HG02870 (cell line): ENCODE measurements at regions not wholly inside any gene's neighbourhood (a gene's known extent, or its start where the extent isn't known, plus 50 kb on each side); places are given as distances from the start of the nearest gene placed in this dataset.

Experiments
- ATAC-seq: cut with Tn5 transposase; IDR thresholded peaks from one replicate; pipeline ENCODE4 v1.9.1; 2021; ENCODE audit warnings: mild to moderate bottlenecking, moderate library complexity; ENCODE audit not compliant: unreplicated experiment

DNA sequence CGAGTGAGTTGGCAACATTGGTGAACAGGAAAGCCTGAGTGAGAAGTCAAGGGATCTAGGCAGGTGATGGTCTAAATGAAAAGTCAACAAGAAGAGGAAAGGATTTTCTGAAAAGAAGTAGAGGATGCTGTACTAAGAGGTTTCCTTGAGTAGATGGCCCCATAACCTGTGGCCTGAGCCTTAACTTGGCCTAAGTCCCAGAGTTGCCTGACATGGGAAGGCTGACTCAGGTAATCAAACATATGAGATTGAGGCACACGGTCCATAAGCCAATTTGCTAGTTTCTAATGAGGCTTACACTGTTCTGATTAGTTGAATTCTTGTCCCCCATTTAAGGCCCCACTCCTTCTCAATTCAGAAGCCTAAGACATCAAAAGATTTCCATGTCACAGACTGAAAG, 262.5 kb upstream of the LMCD1 start:
- no peak for ATAC-seq

DNA sequence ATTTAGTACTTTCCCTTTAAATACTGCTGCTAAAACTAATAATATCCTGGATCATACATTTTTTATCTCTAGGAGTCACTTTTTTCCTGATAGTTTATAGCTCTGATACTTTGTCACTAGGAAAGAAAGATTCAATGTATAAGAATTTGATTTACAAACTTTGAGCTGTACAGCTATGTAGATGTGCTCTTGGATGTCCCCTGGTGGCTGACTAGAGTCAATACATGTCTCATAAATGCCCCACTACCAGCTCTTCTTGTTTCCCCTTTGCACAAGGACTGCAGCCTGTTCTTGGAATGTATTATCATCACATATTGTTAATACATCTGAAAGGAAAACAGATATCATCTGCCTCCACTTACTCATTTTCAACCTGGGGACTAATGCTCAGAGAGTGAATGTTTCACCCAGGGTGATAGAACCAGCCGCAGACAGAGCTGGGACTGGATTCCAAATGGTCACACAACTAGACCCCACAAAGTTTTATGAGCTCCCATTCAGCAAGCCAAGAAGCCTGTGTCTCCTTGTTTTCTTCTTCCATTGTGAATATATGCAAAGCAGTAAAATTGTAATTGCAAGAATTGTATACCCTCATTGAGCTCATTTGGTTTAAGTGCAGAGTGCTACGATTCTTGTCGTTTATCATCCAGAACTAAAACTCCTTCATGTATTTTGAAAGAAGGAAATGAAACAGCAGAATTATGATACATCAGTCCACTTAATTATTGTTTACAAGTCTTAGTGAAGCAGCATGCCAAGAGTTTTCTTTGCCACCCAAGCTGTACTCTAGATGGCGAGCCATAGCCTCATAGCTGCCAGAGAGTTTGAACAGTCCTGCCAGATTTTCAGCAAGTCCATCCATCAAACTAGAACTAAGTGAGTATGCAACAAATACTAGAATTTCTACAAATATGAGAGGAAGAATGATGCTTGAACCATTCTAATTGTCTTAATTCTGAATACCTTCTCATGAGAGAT, 261.6 kb upstream of the LMCD1 start:
- ATAC-seq, result peak; percentile 97

DNA sequence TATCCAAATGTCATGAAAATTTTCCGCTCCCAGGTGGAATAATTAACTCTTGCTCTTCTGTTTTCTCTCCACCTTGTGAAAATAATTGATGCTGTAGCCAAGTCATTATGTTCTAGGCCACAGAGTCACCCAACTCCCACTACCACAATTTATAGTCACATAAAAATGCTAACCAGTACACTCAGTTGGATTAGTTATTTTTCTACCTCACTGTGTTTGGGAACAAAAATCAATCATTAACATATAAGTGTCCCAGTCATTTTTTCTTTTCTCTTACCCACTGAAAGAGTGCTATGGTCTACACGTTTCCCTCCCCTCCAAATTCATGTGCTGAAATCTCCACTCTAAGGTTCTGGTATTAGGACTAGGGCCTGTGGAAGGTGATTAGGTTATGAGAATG, 255.6 kb upstream of the LMCD1 start:
- ATAC-seq, result no peak

DNA sequence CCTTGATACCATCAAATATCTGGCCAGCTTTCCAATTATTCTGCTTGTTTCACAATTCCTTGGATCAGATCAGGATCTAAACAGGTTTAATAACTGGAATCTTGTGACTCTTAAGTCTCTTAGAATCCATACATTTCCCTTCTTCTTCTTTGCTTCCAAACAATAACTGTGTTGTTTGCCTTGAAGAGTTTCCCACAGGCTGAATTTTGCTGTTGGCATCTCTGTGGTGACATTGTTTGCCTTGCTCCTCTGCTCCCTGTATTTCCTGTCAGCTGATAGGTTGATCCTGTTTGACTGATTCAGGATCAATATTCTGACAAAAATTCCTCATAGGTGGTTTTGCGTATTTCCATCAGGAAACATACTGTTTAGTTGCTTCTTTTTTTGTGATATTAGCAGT, 248.4 kb upstream of the LMCD1 start:
- no peak for ATAC-seq

DNA sequence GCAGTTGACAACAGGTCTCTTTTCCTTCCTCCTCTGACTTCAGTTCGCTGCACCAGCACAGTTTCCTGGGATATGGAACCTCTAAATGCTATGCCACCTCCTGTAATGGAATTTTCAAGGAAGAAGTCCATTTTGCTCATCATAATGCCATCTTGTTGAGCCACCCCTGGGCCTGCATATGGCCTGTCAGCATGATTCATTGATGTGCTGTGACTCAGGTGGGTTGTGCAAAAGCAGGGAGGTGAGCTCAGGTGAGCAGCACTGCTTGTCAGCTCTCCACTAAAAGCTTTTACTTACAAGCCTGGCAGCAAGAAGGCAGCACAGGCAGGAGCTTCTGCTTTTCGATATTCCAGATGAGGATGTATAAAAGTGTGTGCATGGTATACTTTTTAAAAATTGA, 247.1 kb upstream of the LMCD1 start:
- ATAC-seq, result no peak

DNA sequence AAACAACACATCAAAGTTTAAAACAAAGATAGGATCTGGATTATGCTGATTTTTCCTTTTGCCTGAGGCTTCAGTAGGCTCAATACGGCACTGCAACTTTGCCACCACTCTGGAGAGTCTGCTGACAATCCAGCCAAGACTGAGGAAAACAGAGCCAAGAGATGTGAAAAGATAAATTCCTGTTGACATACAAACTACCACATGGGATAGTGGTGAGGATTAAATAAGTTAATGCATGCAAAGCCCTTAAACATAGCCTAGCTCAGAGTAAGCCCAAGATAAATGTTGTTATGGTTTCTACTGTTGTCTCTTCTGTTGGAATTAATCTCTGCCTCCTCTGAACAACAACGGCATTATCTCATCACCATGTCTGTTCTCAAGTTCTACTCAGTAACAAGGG, 245.9 kb upstream of the LMCD1 start:
- no peak for ATAC-seq

DNA sequence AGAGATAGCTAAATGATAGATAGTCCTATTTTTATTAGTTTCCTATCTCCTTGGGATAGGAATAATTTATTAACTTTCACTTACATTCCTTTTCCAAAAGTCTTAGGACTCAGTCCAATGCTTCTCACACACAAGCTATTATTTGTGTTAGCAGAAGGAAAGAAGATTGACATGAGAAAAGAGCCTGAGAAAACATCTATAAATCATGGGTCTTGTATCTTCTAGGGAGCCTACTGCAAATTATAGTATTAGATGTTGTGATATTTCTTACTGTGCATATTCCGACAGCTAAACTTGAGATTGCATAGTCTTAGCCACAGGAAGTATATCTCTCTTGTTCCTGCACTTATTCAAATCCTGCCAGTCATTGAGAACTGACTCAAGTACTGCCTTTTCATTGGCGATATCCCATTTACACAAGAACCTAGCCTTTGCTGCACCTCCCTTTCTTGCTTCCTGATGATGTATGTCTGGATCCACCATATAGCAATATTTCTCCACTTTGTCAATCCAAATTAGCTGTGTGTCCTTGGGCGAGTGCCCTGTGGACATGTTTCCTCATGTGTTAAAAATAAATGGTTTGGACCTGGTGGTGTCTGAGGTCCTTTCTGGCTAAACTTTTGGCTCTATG, 245.1 kb upstream of the LMCD1 start:
- ATAC-seq, result no peak

DNA sequence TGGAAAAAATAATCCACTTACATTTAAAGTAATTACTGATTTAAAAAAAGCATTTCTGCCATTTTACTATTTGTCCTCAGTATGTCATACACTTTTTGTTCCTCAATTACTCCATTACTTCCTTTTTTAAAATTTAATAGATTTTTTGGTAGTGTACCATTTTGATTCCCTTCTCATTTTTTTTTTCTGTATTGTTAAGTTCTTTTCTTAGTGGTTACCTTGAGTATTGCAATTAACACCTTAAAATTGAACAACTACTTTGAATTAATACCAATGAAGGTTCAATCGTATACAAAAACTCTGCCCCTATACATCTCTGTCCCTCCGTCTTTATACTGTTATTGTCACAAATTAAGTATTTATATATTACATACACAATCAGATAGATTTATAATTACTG, 240.6 kb upstream of the LMCD1 start:
- no peak for ATAC-seq

DNA sequence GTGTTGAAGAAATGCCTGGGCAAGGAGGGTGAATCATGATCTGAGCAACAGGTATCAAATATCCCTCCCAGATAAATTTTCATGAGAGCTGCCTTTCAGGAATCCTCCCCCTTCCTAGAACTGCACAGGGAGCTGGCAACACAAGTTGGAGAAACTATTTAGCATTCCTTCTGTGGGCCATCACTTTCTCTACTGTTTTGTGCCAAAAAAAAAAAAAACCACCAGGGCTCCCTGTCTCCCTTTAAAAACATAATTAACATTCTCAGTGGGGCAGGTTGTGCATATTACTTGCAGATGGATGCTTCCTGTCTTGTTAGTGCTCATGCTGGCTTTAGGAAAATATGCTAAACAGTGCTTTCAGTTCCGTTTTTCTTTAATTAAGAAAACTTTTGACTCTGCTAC, 234.9 kb upstream of the LMCD1 start:
- ATAC-seq, result peak; percentile 67

DNA sequence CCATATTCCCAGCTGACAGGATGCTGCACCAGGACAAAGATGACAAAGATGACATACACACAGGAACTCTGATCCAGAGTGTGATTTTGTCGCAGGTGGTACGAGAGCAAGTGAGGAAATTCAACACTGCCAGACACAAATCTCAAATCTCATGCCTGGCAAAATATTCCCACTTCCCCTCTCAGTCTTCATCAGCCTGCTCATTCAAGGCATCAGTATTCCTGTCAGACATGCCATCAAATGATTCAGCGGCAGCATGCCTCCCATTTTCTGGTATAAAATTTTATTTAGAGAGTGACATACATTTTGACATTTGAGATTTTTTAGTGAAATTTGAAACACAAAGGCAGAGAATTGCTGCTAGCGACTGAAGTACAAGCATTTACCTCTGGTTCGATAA, 228.1 kb upstream of the LMCD1 start:
- ATAC-seq, result no peak

DNA sequence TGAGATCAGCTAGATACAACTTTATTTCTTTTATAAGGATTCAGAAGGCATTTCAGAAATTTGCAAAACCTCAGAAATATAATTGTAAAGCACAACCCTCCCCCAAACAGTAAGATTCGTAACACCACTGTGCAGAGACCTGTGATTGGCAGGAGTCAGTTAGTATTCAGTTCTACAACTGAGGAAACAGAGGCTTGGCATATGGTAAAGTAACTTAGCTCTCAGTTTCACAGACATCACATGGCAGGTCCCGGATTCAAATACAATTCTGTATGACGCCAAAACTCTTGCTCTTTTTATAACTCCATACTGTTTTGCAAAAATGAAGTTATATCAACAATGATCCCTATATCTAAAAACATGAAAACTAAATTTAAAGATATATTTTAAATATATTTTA, 225.6 kb upstream of the LMCD1 start:
- no peak for ATAC-seq

DNA sequence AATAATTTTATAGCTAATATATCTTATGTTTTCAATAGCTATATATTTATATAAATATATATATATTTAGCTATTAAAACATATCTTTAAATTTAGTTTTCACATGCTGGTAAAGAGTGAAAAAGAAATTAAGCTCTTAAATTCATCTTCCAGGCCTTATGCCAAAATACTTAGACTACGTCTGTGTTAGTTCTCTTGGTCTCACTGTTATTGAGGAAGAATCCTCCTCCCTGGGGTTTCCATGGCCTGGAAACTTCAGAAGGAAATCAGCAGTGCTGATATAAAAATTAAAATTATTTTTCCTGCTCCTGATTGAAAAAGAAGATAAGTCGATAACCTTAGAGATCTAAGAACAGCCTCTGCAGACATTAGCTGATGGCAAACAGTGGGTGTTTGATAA, 225.1 kb upstream of the LMCD1 start:
- no peak for ATAC-seq

DNA sequence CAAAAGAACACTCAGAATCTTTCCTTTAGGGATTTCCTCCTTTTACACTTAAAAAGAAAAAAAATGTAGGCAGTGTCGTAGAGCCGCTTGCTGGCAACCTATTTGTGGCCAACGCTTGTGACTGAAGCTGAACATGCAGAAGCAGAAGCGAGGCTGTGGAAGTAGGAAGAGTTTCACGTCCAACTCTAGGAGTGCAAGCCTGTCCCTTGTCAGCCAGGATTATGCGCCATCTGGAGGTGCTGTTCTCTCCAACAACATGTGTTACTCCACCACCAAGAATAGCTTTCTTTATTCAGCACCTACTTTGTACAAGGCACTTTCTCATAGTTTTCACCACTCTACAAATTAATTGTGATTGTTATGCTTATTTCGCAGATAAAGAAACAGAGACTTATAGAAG, 223.2 kb upstream of the LMCD1 start:
- ATAC-seq, result no peak

DNA sequence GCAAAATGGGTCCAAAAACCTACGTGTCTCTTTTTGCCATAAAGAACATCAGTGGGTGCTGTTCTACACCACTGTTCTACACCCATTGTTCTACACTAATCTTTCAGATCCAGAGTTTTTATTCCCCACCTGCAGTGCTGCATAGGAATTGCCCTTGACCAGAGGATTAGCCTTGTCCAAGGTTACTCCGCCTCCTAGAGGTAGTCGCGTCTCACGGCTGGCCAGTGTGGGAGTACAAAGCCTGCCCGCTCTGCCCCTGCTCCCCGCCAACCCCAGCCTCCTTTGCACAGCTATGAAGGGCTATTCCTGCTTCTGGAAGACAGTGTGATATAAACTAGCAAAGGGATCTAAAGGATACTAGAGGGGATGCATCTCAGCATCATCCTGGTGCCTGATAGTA, 222.1 kb upstream of the LMCD1 start:
- no peak for ATAC-seq

DNA sequence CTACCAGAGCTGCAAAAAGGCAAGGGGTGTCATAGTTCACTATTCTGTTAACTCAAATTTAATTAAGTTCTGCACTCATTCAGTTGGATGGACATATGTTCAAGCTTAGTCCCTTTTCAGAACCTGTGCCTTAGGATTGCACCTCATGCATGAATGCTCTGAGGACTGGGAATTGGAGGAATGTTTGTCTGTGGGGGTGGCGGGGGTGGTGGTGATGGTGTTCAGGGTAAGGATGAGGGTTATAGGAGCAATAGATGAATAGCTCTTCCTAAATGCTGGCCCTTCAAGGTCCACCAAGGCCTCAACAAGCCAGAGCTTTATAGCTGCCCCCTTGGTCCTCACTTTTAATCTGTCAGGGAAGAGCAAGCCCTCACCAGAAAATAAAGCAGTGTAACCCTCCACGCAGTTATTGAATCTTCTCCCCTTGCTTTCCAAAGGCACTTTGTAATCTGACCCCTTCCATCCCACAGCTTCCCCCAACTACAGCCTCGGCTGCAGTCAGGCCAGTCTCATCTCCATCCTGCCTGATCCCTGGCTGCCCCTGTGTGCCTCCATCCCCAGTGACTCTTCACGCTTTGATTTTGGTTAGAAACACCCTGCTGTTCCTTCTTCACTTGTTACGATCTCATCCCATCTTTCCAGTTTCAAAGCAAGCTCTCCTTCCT, 221.6 kb upstream of the LMCD1 start:
- no peak for ATAC-seq

DNA sequence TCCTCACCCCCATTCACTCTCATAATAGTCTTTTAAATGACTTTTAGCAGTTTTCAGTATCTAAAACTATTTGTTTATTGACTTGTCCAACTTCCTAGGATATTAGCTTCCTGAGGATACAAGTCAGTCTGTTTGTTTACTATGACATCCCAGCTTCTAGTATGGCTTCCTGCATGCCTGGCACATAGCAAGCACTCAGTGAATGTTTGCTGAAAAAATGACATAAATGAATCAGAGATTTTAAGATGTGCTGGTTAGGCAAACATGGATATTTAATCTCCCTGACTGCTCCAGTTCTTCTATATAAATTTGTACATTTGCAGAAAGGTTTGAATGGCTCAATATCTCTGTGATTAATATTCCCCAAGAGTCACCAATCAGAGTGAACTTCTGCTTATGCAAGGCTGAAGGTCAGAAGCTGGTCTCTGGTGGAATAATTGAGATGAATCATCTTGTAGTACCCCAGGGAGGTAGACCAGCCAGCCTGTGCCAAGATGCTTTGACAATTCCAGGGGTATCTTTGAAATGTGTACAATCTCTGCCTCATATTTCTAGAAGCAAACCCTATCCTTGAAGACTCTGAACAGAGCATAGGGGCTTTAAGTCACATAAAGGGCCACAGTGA, 219.0 kb upstream of the LMCD1 start:
- no peak for ATAC-seq

DNA sequence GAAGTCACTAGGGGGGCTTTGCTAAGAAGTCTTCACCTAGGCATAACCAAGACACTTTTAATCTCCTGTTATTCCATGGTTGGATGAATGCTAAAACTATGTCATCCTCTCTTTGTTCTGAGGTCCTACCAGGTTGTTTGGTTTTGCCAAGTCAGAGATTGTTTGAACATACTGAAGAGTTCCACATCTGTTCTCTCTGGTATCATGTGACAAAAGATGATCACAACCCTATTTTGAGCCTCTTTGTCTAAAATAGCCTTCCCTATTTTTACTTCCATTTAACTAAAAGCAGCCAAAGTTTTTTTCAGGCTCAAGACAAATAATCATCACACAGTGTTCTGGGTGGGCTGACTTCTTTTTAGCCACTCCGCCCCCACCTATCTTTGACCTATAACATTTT, 218.4 kb upstream of the LMCD1 start:
- ATAC-seq, result no peak

DNA sequence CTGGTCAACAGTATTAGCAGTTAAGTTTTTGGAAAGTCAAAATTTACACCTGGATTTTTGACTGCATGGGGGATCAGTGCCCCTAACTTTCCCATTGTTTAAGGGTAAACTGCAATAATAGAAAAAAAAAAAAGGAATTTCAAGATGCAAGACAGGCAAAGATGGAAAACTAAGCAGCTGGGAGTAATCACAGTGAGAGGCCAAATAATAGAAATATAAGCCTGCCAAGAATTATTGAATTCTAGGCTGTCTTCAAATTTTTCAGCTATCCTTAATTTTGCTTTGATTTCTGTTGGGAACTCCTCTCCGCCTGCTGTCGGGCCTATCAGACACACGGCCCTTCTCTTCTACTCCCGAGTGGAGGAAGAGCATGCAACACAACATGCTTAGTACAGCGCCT, 215.5 kb upstream of the LMCD1 start:
- no peak for ATAC-seq

DNA sequence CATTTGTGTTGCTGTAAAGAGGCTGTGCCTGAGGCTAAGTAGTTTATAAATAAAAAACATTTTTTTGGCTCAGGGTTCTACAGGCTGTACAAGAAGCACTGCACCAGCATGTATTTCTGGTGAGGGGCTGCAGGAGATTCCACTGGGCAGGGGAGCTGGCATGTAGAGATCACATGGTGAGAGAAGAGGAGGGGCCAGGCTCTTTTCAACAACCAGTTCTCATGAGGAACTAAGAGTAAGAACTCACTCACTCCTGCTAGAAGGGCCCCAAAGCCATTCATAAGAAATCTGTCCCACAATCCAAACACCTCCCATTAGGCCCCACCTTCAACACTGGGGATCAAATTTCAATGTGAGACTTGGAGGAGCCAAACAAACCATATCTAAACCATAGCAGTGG, 214.9 kb upstream of the LMCD1 start:
- no peak for ATAC-seq

DNA sequence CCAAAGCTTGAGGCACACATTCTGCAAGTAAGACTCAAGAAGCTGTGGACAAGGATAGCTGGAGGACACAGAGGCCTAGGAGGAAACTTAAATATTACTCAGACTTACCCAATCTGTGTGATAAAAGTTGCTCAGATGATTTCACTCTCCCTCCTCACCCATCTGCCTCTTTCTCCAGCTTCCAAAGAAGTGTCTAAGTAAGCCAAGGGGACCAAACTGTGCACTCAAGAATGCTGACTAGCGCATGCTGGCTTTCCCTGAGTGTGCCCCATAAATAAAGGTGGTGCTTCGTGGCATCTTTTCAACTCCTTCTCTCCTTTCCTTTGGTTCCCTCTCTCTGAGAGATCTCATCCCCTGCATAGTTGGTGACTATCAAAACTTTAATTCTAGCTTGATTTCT, 211.0 kb upstream of the LMCD1 start:
- no peak for ATAC-seq

DNA sequence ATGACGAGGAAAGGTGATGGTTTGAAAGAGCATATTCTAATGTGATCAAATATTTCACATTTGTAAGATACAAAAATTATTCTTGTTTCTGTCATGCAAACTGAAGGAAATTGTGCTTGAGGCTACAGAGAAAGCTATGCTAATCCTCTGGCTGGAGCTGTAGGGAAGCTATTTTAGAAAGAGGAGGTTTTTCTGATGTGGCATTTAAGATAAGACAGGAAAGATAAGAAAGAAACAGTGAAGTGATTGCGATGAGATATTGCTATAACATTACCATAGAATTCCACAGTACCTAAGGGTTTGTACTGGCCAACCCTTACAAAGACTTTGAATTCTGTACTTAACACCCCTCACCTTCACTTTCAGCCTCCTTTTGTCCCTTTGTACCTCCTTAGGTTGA, 205.2 kb upstream of the LMCD1 start:
- ATAC-seq, result no peak
